ENCODE measurements at regions not wholly inside any gene's neighbourhood (a gene's known extent, or its start where the extent isn't known, plus 50 kb on each side); places are given as distances from the start of the nearest gene placed in this dataset.

DNA sequence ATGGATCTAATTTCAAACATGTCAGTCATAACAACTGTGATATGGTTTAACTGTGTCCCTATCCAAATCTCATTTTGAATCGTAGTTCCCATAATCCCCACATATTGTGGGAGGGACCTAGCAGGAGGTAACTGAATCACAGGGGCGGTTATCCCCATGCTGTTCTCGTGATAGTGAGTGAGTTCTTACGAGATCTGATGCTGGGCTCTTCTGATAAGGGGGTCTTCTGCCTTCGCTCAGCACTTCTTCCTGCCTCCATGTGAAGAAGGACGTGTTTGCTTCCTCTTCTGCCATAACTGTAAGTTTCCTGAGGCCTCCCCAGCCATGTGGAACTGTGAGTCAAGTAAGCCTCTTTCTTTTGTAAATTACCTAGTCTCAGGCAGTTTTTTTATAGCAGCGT lies 138.0 kb upstream of the PCGF5 start:
- Histone ChIP-seq H3K9me3 (ENCODE audit: control insufficient read depth in 4 of 4, low read length in 3 of 4) (no peaks in the 10 kb centered on the region), H3K9ac (ENCODE audit: low read depth in 1 of 2, low read length in 2 of 2) (no peak overlapping the region), H3K4me3 (ENCODE audit: low read depth in 1 of 3, low read length in 3 of 3) (no peak overlapping the region), H3K27ac (ENCODE audit: low read depth in 1 of 2, low read length in 2 of 2) (no peak overlapping the region), H3K36me3 (ENCODE audit: control insufficient read depth in 4 of 4, insufficient read depth in 3 of 4, low read depth in 1 of 4, low read length in 3 of 4) (no peaks in the 10 kb centered on the region), H3K4me1 (ENCODE audit: control insufficient read depth in 4 of 4, insufficient read depth in 4 of 4, low read length in 3 of 4) (peaks cover 0 to 10% (median 5%) of the 10 kb centered on the region in 4 donors), H3K27me3 (ENCODE audit: control insufficient read depth in 4 of 4, insufficient read depth in 4 of 4, low read length in 3 of 4) (no peaks in the 10 kb centered on the region)
- no peak for DNase-seq (ENCODE audit: low spot score)
- TF ChIP-seq FOXA2 (IDR thresholded peaks at IDR 0.05) = no peak
- no peak for TF ChIP-seq EGR1 (IDR thresholded peaks at IDR 0.05; ENCODE audit: low read depth in 2 of 2)
- no peak for TF ChIP-seq JUND (IDR thresholded peaks at IDR 0.05)
- TF ChIP-seq, protein P1, sequence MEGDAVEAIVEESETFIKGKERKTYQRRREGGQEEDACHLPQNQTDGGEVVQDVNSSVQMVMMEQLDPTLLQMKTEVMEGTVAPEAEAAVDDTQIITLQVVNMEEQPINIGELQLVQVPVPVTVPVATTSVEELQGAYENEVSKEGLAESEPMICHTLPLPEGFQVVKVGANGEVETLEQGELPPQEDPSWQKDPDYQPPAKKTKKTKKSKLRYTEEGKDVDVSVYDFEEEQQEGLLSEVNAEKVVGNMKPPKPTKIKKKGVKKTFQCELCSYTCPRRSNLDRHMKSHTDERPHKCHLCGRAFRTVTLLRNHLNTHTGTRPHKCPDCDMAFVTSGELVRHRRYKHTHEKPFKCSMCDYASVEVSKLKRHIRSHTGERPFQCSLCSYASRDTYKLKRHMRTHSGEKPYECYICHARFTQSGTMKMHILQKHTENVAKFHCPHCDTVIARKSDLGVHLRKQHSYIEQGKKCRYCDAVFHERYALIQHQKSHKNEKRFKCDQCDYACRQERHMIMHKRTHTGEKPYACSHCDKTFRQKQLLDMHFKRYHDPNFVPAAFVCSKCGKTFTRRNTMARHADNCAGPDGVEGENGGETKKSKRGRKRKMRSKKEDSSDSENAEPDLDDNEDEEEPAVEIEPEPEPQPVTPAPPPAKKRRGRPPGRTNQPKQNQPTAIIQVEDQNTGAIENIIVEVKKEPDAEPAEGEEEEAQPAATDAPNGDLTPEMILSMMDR (IDR thresholded peaks at IDR 0.05; ENCODE audit: low read depth, low read length, missing input control) = no peak
- TF ChIP-seq HNF4A (conservative IDR thresholded peaks at IDR 0.05) = no peak
- no peak for TF ChIP-seq REST (IDR thresholded peaks at IDR 0.05)
- TF ChIP-seq HNF4G (IDR thresholded peaks at IDR 0.05) = no peak
- no peak for TF ChIP-seq RXRA (IDR thresholded peaks at IDR 0.05)
- TF ChIP-seq RAD21 (IDR thresholded peaks at IDR 0.05) = no peak
- TF ChIP-seq MAX (IDR thresholded peaks at IDR 0.05) = no peak
- TF ChIP-seq, protein P2, sequence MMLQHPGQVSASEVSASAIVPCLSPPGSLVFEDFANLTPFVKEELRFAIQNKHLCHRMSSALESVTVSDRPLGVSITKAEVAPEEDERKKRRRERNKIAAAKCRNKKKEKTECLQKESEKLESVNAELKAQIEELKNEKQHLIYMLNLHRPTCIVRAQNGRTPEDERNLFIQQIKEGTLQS (IDR thresholded peaks at IDR 0.05) = no peak
- TF ChIP-seq, protein P3, sequence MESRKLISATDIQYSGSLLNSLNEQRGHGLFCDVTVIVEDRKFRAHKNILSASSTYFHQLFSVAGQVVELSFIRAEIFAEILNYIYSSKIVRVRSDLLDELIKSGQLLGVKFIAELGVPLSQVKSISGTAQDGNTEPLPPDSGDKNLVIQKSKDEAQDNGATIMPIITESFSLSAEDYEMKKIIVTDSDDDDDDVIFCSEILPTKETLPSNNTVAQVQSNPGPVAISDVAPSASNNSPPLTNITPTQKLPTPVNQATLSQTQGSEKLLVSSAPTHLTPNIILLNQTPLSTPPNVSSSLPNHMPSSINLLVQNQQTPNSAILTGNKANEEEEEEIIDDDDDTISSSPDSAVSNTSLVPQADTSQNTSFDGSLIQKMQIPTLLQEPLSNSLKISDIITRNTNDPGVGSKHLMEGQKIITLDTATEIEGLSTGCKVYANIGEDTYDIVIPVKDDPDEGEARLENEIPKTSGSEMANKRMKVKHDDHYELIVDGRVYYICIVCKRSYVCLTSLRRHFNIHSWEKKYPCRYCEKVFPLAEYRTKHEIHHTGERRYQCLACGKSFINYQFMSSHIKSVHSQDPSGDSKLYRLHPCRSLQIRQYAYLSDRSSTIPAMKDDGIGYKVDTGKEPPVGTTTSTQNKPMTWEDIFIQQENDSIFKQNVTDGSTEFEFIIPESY (IDR thresholded peaks at IDR 0.05) = no peak
- no peak for TF ChIP-seq NR2F2 (IDR thresholded peaks at IDR 0.05)
- TF ChIP-seq GABPA (IDR thresholded peaks at IDR 0.05 in 1 of 2, conservative IDR thresholded peaks at IDR 0.05 in 1 of 2) = no peak
- TF ChIP-seq TAF1 (conservative IDR thresholded peaks at IDR 0.05) = no peak
- no peak for TF ChIP-seq FOXA1 (IDR thresholded peaks at IDR 0.05)
- 86% methylated on average over 7 of the region's 7 CpGs for WGBS
